H9 (cell line): ENCODE measurements at regions not wholly inside any gene's neighbourhood (a gene's known extent, or its start where the extent isn't known, plus 50 kb on each side); places are given as distances from the start of the nearest gene placed in this dataset.

Source experiments
- DNase-seq: peaks from one replicate; pipeline ENCODE4 v3.0.0-alpha.2; 2017
- H2AFZ ChIP-seq: one replicate; pipeline ENCODE4 v1.6.1; 2013; ENCODE audit warnings: mild to moderate bottlenecking, low read length, control low read depth, moderate library complexity
- H2AK5ac ChIP-seq: 2 replicates; pipeline ENCODE4 v1.6.1; 2013; ENCODE audit warnings: low read length, control low read depth, mixed read lengths; ENCODE audit not compliant: insufficient read length
- H2BK120ac ChIP-seq: one replicate; pipeline ENCODE4 v1.6.1; 2013; ENCODE audit warnings: low read depth, mild to moderate bottlenecking, low read length, control low read depth, inconsistent platforms; ENCODE audit not compliant: poor library complexity, severe bottlenecking
- H2BK12ac ChIP-seq: 2 replicates; pipeline ENCODE4 v1.6.1; 2013; ENCODE audit warnings: low read length, control low read depth, mixed read lengths, low read depth; ENCODE audit not compliant: insufficient read length
- H2BK15ac ChIP-seq: 2 replicates; pipeline ENCODE4 v1.6.1; 2013; ENCODE audit warnings: low read depth, low read length, control low read depth
- H2BK20ac ChIP-seq: one replicate; pipeline ENCODE4 v1.6.1; 2013; ENCODE audit warnings: low read depth, mild to moderate bottlenecking, low read length, control low read depth, inconsistent platforms; ENCODE audit not compliant: poor library complexity, severe bottlenecking
- H2BK5ac ChIP-seq: 2 replicates; pipeline ENCODE4 v1.6.1; 2013; ENCODE audit warnings: low read length, control low read depth, mixed read lengths; ENCODE audit not compliant: insufficient read length
- H3K14ac ChIP-seq: 2 replicates; pipeline ENCODE4 v1.6.1; 2013; ENCODE audit warnings: low read length, control low read depth; ENCODE audit not compliant: insufficient read depth
- H3K18ac ChIP-seq: 2 replicates; pipeline ENCODE4 v1.6.1; 2013; ENCODE audit warnings: low read depth, mild to moderate bottlenecking, mixed read lengths, low read length, control low read depth; ENCODE audit not compliant: insufficient read length
- H3K23ac ChIP-seq: 2 replicates; pipeline ENCODE4 v1.6.1; 2013; ENCODE audit warnings: low read length, control low read depth, mixed read lengths, low read depth; ENCODE audit not compliant: insufficient read length
- H3K23me2 ChIP-seq: 2 replicates; pipeline ENCODE4 v1.6.1; 2013; ENCODE audit warnings: low read depth, mild to moderate bottlenecking, mixed read lengths, low read length, control low read depth; ENCODE audit not compliant: insufficient read length, poor library complexity, severe bottlenecking
- H3K27ac ChIP-seq: 2 replicates; pipeline ENCODE4 v1.5.1; 2013; ENCODE audit warnings: low read length, control low read depth, mixed read lengths, low read depth; ENCODE audit not compliant: insufficient read length
- H3K27me3 ChIP-seq: 2 replicates; pipeline ENCODE4 v1.6.1; 2013; ENCODE audit warnings: low read length, control low read depth, inconsistent platforms; ENCODE audit not compliant: insufficient read depth
- H3K4ac ChIP-seq: 2 replicates; pipeline ENCODE4 v1.6.1; 2013; ENCODE audit warnings: low read depth, mild to moderate bottlenecking, control low read depth, inconsistent platforms, low read length, moderate library complexity
- H3K4me1 ChIP-seq: 2 replicates; pipeline ENCODE4 v1.6.1; 2013; ENCODE audit warnings: low read length, control low read depth, inconsistent platforms; ENCODE audit not compliant: insufficient read depth
- H3K4me2 ChIP-seq: 2 replicates; pipeline ENCODE4 v1.6.1; 2013; ENCODE audit warnings: low read length, control low read depth, mixed read lengths; ENCODE audit not compliant: insufficient read length, insufficient read depth
- H3K56ac ChIP-seq: 2 replicates; pipeline ENCODE4 v1.6.1; 2013; ENCODE audit warnings: low read depth, mild to moderate bottlenecking, mixed read lengths, low read length, control low read depth; ENCODE audit not compliant: insufficient read length
- H3K79me1 ChIP-seq: 2 replicates; pipeline ENCODE4 v1.6.1; 2013; ENCODE audit warnings: low read depth, mild to moderate bottlenecking, moderate library complexity, low read length, control low read depth, inconsistent platforms; ENCODE audit not compliant: insufficient read depth, poor library complexity, severe bottlenecking
- H3K79me2 ChIP-seq: 2 replicates; pipeline ENCODE4 v1.6.1; 2013; ENCODE audit warnings: low read length, control low read depth, inconsistent platforms; ENCODE audit not compliant: insufficient read depth
- H3K9ac ChIP-seq: 2 replicates; pipeline ENCODE4 v1.6.1; 2013; ENCODE audit warnings: low read length, control low read depth, mixed read lengths; ENCODE audit not compliant: insufficient read length; ENCODE audit errors: extremely low read depth
- H3K9me3 ChIP-seq: one replicate; pipeline ENCODE4 v1.6.1; 2013; ENCODE audit warnings: low read depth, low read length, inconsistent platforms; ENCODE audit not compliant: control insufficient read depth
- H3T11ph ChIP-seq: one replicate; pipeline ENCODE4 v1.6.1; 2013; ENCODE audit warnings: mild to moderate bottlenecking, low read length, control low read depth, inconsistent platforms
- H4K20me1 ChIP-seq: one replicate; pipeline ENCODE4 v1.6.1; 2013; ENCODE audit not compliant: control insufficient read depth, insufficient read length, insufficient read depth
- H4K5ac ChIP-seq: 2 replicates; pipeline ENCODE4 v1.6.1; 2013; ENCODE audit warnings: low read depth, mild to moderate bottlenecking, mixed read lengths, low read length, control low read depth; ENCODE audit not compliant: insufficient read length
- H4K8ac ChIP-seq: replicated peaks from 2 replicates; pipeline ENCODE4 v1.6.1; 2013; ENCODE audit warnings: low read length, control low read depth, mixed read lengths, low read depth; ENCODE audit not compliant: insufficient read length
- H4K91ac ChIP-seq: 2 replicates; pipeline ENCODE4 v1.6.1; 2013; ENCODE audit warnings: low read depth, mild to moderate bottlenecking, moderate library complexity, mixed read lengths, low read length, control low read depth; ENCODE audit not compliant: insufficient read length
- H3K27ac Mint-ChIP-seq, 3 experiments: 2 replicates in 2 of 3; 3 replicates in 1 of 3; pipeline ENCODE4 v1.8.0; 2020 to 2021; ENCODE audit warnings: mixed read lengths in 3 of 3, mild to moderate bottlenecking in 1 of 3, moderate library complexity in 1 of 3
- H3K27me3 Mint-ChIP-seq: 2 replicates; pipeline ENCODE4 v1.8.0; 2021; ENCODE audit warnings: low read depth, mild to moderate bottlenecking, moderate library complexity, mixed read lengths
- H3K36me3 Mint-ChIP-seq, 3 experiments: 2 replicates in 2 of 3; 3 replicates in 1 of 3; pipeline ENCODE4 v1.8.0; 2020 to 2021; ENCODE audit warnings: low read depth in 3 of 3, mixed read lengths in 3 of 3; ENCODE audit not compliant: insufficient read depth in 1 of 3
- H3K4me1 Mint-ChIP-seq, 2 experiments: 2 replicates each; pipeline ENCODE4 v1.8.0; 2020; ENCODE audit warnings: mixed read lengths in 2 of 2
- H3K4me3 Mint-ChIP-seq, 2 experiments: 2 replicates in 1 of 2; 3 replicates in 1 of 2; pipeline ENCODE4 v1.8.0; 2020 to 2021; ENCODE audit warnings: mild to moderate bottlenecking in 2 of 2, mixed read lengths in 2 of 2, moderate library complexity in 1 of 2
- H3K9me3 Mint-ChIP-seq, 2 experiments: 2 replicates in 1 of 2; 3 replicates in 1 of 2; pipeline ENCODE4 v1.8.0; 2020; ENCODE audit warnings: mild to moderate bottlenecking in 2 of 2, mixed read lengths in 2 of 2, moderate library complexity in 1 of 2
- CTCF ChIP-seq: fragments of 200-600 bp; sonication (generic); conservative IDR thresholded peaks from 3 replicates; pipeline ENCODE4 v1.8.0; 2021; ENCODE audit warnings: antibody characterized with exemption, mild to moderate bottlenecking
- WGBS: extraction: QIAGEN DNeasy Blood & Tissue Kit; methylation state at CpG from one replicate; pipeline ENCODE4 v1.1.7; 2013; ENCODE audit warnings: missing lambda C conversion rate, low lambda C conversion rate, mixed read lengths; ENCODE audit not compliant: insufficient read length; ENCODE audit errors: extremely low coverage; 5-methylcytosine and 5-hydroxymethylcytosine counted together

GRCh38 chr7:155907450-155908200, 95.4 kb upstream of the SHH start:
- Histone ChIP-seq H3K56ac (no peak overlapping the region), H3K23ac (no peak overlapping the region), H2AK5ac (no peak overlapping the region), H4K91ac (no peak overlapping the region), H2BK15ac (no peak overlapping the region), H3K79me1 (no peaks in the 10 kb centered on the region), H3K27ac (no peak overlapping the region), H2BK20ac (no peak overlapping the region), H4K8ac (no peak overlapping the region), H3K9ac (no peak overlapping the region), H3K27me3 (no peaks in the 10 kb centered on the region), H4K5ac (no peak overlapping the region), H3K18ac (no peak overlapping the region), H2BK120ac (no peak overlapping the region), H3K4me2 (no peak overlapping the region), H3K79me2 (no peaks in the 10 kb centered on the region), H3K9me3 (no peaks in the 10 kb centered on the region), H4K20me1 (no peaks in the 10 kb centered on the region), H3K4me1 (no peaks in the 10 kb centered on the region), H2BK12ac (no peak overlapping the region), H3K23me2 (no peaks in the 10 kb centered on the region), H2BK5ac (no peak overlapping the region), H2AFZ (no peak overlapping the region), H3K14ac (no peak overlapping the region), H3K4ac (no peak overlapping the region), H3T11ph (no peak overlapping the region)
- TF ChIP-seq CTCF, result no peak
- H3K27me3 Mint-ChIP-seq, result peaks cover 19% of the 10 kb centered on the region
- DNase-seq, result no peak
- peaks cover 0 to 9% (median 6%) of the 10 kb centered on the region in 3 experiments; a peak in 4 of 7 replicates for H3K36me3 Mint-ChIP-seq
- H3K4me3 Mint-ChIP-seq, result no peak overlapping the region
- H3K27ac Mint-ChIP-seq, result no peak overlapping the region; a peak in 1 of 7 replicates
- peaks cover 0 to 10% of the 10 kb centered on the region in 2 experiments; a peak in 2 of 4 replicates for H3K4me1 Mint-ChIP-seq
- WGBS, result no CpG with 5 or more reads among the region's 8 CpGs
- peaks cover 15 to 31% of the 10 kb centered on the region in 2 experiments; a peak in 4 of 5 replicates for H3K9me3 Mint-ChIP-seq
